Hypothalamus (tissue), 51 donors: ENCODE measurements at regions not wholly inside any gene's neighbourhood (a gene's known extent, or its start where the extent isn't known, plus 50 kb on each side); places are given as distances from the start of the nearest gene placed in this dataset.

Experiments used
- DNase-seq, 51 donors: peaks; one replicate each; lab custom pipeline; 2025; lab: John Stamatoyannopoulos, UW

- no peak for DNase-seq
Measured at GRCh38 chr14:28057359-28058296, 709.0 kb upstream of the FOXG1 start.

- no peak for DNase-seq
Measured at GRCh38 chr14:28059254-28059653, 707.3 kb upstream of the FOXG1 start.

GRCh38 chr14:28061006-28061405 lies 705.6 kb upstream of the FOXG1 start:
- no peak for DNase-seq

GRCh38 chr14:28077021-28077420 lies 689.6 kb upstream of the FOXG1 start:
- DNase-seq = no peak

- DNase-seq = no peak
Measured at GRCh38 chr14:28083389-28083788, 683.2 kb upstream of the FOXG1 start.

GRCh38 chr14:28088125-28088524 lies 678.5 kb upstream of the FOXG1 start:
- no peak for DNase-seq

GRCh38 chr14:28097585-28097984 lies 669.0 kb upstream of the FOXG1 start:
- DNase-seq = no peak

- no peak for DNase-seq
Measured at GRCh38 chr14:28098856-28099255, 667.7 kb upstream of the FOXG1 start.

- peak in 3 of 51 donors; percentile 2 to 4 (median 3) for DNase-seq
Measured at GRCh38 chr14:28102001-28102400, 664.6 kb upstream of the FOXG1 start.

- no peak for DNase-seq
Measured at GRCh38 chr14:28102814-28103213, 663.8 kb upstream of the FOXG1 start.

- DNase-seq = no peak
Measured at GRCh38 chr14:28113311-28113710, 653.3 kb upstream of the FOXG1 start.

GRCh38 chr14:28116716-28117115 lies 649.9 kb upstream of the FOXG1 start:
- no peak for DNase-seq

- no peak for DNase-seq
Measured at GRCh38 chr14:28119849-28120248, 646.7 kb upstream of the FOXG1 start.

GRCh38 chr14:28120391-28120790 lies 646.2 kb upstream of the FOXG1 start:
- no peak for DNase-seq

GRCh38 chr14:28121512-28122297 lies 644.9 kb upstream of the FOXG1 start:
- DNase-seq = no peak

- DNase-seq = no peak
Measured at GRCh38 chr14:28130610-28131284, 635.8 kb upstream of the FOXG1 start.

GRCh38 chr14:28138341-28138740 lies 628.2 kb upstream of the FOXG1 start:
- no peak for DNase-seq

- no peak for DNase-seq
Measured at GRCh38 chr14:28141662-28142061, 624.9 kb upstream of the FOXG1 start.

- DNase-seq = peak in 5 of 51 donors; percentile 1 to 26 (median 5)
Measured at GRCh38 chr14:28142400-28143015, 624.1 kb upstream of the FOXG1 start.

GRCh38 chr14:28143316-28143715 lies 623.3 kb upstream of the FOXG1 start:
- peak in 3 of 51 donors; percentile 2 to 29 (median 5) for DNase-seq

GRCh38 chr14:28151926-28152325 lies 614.7 kb upstream of the FOXG1 start:
- DNase-seq = no peak
